Caco-2 (cell line): ENCODE measurements at regions not wholly inside any gene's neighbourhood (a gene's known extent, or its start where the extent isn't known, plus 50 kb on each side); places are given as distances from the start of the nearest gene placed in this dataset.
"Not testable (repeated sequence)": the region's sequence is repeated elsewhere in the genome, so short reads cannot be mapped to it uniquely, and the experiment has no call there.

Experiments
- BruUV-seq: library from RNA; stranded (reverse); fragments of 400-500 nt; replicated peaks from 2 replicates; lab custom pipeline; 2021; lab: Mats Ljungman, UMichigan
- CTCF ChIA-PET: fragments of 300-600 bp; sonication (Branson Sonifier 250); formaldehyde crosslinking; loops from one replicate; lab custom pipeline; 2022; ENCODE audit warnings: antibody characterized with exemption; lab: Charles Lee
- POLR2A ChIA-PET: fragments of 300-600 bp; sonication (Branson Sonifier 250); formaldehyde crosslinking; loops from one replicate; lab custom pipeline; 2022; ENCODE audit warnings: antibody characterized with exemption; lab: Charles Lee
- DNase-seq, 2 experiments: peaks; one replicate each; pipeline versions ENCODE4 v3.0.0 to v3.0.0-alpha.2; 2020 to 2022
- H3K27me3 ChIP-seq: replicated peaks from 2 replicates; pipeline ENCODE4 v1.6.0; 2011; ENCODE audit warnings: low read length; ENCODE audit not compliant: control insufficient read depth, insufficient read depth
- H3K36me3 ChIP-seq: 2 replicates; pipeline ENCODE4 v1.5.1; 2011; ENCODE audit warnings: low read length; ENCODE audit not compliant: control insufficient read depth, insufficient read depth
- H3K4me1 ChIP-seq: fragments of 250-450 bp; sonication (Bioruptor Pico); 2 replicates; pipeline ENCODE4 v1.5.1; 2020; ENCODE audit warnings: mild to moderate bottlenecking
- H3K4me3 ChIP-seq: 2 replicates; pipeline ENCODE4 v1.5.1; 2011; ENCODE audit warnings: low read depth, mild to moderate bottlenecking, control low read depth, low read length
- H3K9me3 ChIP-seq: fragments of 250-450 bp; sonication (Bioruptor Pico); 2 replicates; pipeline ENCODE4 v1.5.1; 2020; ENCODE audit warnings: mild to moderate bottlenecking, moderate library complexity
- H3K27ac Mint-ChIP-seq: one replicate; pipeline ENCODE4 v1.8.0; 2022; ENCODE audit warnings: mixed read lengths; ENCODE audit not compliant: unreplicated experiment
- H3K27me3 Mint-ChIP-seq: one replicate; pipeline ENCODE4 v1.8.0; 2022; ENCODE audit warnings: mixed read lengths; ENCODE audit not compliant: insufficient read depth, unreplicated experiment
- H3K36me3 Mint-ChIP-seq: one replicate; pipeline ENCODE4 v1.8.0; 2022; ENCODE audit warnings: mild to moderate bottlenecking, mixed read lengths; ENCODE audit not compliant: insufficient read depth, unreplicated experiment
- H3K4me1 Mint-ChIP-seq: one replicate; pipeline ENCODE4 v1.8.0; 2022; ENCODE audit warnings: low read depth, mixed read lengths; ENCODE audit not compliant: unreplicated experiment
- H3K4me3 Mint-ChIP-seq: one replicate; pipeline ENCODE4 v1.8.0; 2022; ENCODE audit warnings: mild to moderate bottlenecking, moderate library complexity, mixed read lengths; ENCODE audit not compliant: unreplicated experiment
- H3K9me3 Mint-ChIP-seq: one replicate; pipeline ENCODE4 v1.8.0; 2022; ENCODE audit warnings: mixed read lengths; ENCODE audit not compliant: unreplicated experiment
- intact Hi-C: fragments of 100-400 bp; cut with micrococcal nuclease; formaldehyde crosslinking; loops from one replicate; pipeline ENCODE4 v1.10.0; 2022; ENCODE audit not compliant: unreplicated experiment
- TF ChIP-seq, protein P1 (sequence below), 2 experiments: fragments of 200-600 bp in 1 of 2; IDR thresholded peaks; 1 replicate in 1 of 2; 2 replicates in 1 of 2; pipeline versions ENCODE4 v1.5.1 to v1.8.0; 2011 to 2022; ENCODE audit warnings: antibody characterized with exemption in 1 of 2, control low read depth in 1 of 2, inconsistent platforms in 1 of 2, low read depth in 1 of 2, low read length in 1 of 2, mild to moderate bottlenecking in 1 of 2, moderate library complexity in 1 of 2; ENCODE audit not compliant: insufficient read depth in 1 of 2, severe bottlenecking in 1 of 2, unreplicated experiment in 1 of 2

GRCh38 chrX:30997411-30997810 is 74.4 kb downstream of the FTHL17 start:
- Histone ChIP-seq H3K36me3 (no peaks in the 10 kb centered on the region), H3K4me1 (no peaks in the 10 kb centered on the region), H3K27me3 (no peaks in the 10 kb centered on the region), H3K4me3 (no peak overlapping the region), H3K9me3 (no peaks in the 10 kb centered on the region)
- no peaks in the 10 kb centered on the region for H3K27me3 Mint-ChIP-seq
- ChIA-PET POLR2A (no interaction called here), CTCF (no interaction called here)
- no peaks in the 10 kb centered on the region for H3K36me3 Mint-ChIP-seq
- no peak for DNase-seq
- BruUV-seq: no TSS peak
- H3K4me1 Mint-ChIP-seq: no peaks in the 10 kb centered on the region
- H3K27ac Mint-ChIP-seq: no peak overlapping the region
- intact Hi-C loops: no loop called here
- no peak overlapping the region for H3K4me3 Mint-ChIP-seq
- H3K9me3 Mint-ChIP-seq: no peaks in the 10 kb centered on the region
- TF ChIP-seq, protein P1, sequence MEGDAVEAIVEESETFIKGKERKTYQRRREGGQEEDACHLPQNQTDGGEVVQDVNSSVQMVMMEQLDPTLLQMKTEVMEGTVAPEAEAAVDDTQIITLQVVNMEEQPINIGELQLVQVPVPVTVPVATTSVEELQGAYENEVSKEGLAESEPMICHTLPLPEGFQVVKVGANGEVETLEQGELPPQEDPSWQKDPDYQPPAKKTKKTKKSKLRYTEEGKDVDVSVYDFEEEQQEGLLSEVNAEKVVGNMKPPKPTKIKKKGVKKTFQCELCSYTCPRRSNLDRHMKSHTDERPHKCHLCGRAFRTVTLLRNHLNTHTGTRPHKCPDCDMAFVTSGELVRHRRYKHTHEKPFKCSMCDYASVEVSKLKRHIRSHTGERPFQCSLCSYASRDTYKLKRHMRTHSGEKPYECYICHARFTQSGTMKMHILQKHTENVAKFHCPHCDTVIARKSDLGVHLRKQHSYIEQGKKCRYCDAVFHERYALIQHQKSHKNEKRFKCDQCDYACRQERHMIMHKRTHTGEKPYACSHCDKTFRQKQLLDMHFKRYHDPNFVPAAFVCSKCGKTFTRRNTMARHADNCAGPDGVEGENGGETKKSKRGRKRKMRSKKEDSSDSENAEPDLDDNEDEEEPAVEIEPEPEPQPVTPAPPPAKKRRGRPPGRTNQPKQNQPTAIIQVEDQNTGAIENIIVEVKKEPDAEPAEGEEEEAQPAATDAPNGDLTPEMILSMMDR (IDR thresholded peaks at IDR 0.05; ENCODE audit: insufficient read depth in 1 of 2, low read depth in 1 of 2, low read length in 1 of 2, severe bottlenecking in 1 of 2, unreplicated experiment in 1 of 2): no peak

DNA sequence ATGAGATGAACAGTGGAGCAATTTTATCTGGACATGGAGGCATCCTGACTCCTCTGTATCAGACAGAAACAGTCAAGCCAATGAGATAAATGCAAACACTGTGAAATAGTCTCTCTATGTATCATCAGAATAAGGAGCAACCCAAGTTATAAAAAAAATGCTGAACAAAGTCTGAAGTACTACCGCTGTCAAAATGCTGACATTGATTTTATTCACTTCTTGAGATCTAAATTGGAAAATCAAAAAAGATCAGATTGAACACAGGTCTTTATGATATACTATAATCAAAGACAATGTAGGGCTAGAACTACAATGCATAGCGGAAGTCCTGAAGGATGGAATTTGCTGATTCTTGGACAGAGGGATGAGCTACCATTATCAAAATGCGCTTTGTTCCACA is 76.1 kb downstream of the FTHL17 start:
- intact Hi-C loops: no loop called here
- Mint-ChIP-seq H3K27me3 (no peaks in the 10 kb centered on the region), H3K4me1 (no peaks in the 10 kb centered on the region), H3K4me3 (no peak overlapping the region), H3K27ac (no peak overlapping the region), H3K36me3 (no peaks in the 10 kb centered on the region), H3K9me3 (no peaks in the 10 kb centered on the region)
- DNase-seq: no peak
- TF ChIP-seq, protein P1 (IDR thresholded peaks at IDR 0.05; ENCODE audit: insufficient read depth in 1 of 2, low read depth in 1 of 2, low read length in 1 of 2, severe bottlenecking in 1 of 2, unreplicated experiment in 1 of 2): no peak
- ChIA-PET CTCF (no interaction called here), POLR2A (no interaction called here)
- Histone ChIP-seq H3K4me3 (no peak overlapping the region), H3K27me3 (no peaks in the 10 kb centered on the region), H3K9me3 (no peaks in the 10 kb centered on the region), H3K36me3 (no peaks in the 10 kb centered on the region), H3K4me1 (no peaks in the 10 kb centered on the region)
- no TSS peak for BruUV-seq

DNA sequence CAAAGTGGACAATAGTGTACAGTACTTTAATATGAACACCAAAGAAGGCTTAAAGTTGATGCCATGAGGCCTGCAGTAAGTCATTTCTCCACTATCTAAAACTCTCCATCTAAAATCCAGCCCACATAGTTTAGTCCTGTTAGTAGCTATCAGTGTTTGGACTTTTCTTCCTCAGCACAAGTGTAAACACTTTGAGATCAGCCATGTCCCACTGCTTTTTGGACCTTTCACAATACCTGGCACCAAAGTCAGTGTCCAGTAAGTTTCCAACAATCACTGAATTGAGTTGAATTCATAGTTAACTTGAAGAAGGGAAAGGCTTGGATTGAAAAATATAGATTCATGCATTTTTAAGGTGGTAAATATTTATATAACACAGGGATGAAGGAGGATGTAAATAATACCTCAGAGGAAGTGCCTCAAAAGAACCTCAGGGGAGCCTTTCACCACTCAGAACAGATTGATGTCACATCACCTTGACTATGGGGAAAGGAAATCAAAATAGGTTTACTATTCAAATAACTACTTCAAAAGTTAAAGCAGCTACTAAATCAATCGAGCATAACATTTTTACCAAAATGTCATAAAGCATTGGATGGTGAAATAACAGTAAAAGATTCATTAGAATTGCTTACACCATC is 76.7 kb downstream of the FTHL17 start:
- H3K36me3 Mint-ChIP-seq: no peaks in the 10 kb centered on the region
- H3K36me3 ChIP-seq: no peaks in the 10 kb centered on the region
- no peaks in the 10 kb centered on the region for H3K27me3 Mint-ChIP-seq
- H3K9me3 ChIP-seq: no peaks in the 10 kb centered on the region
- intact Hi-C loops: no loop called here
- BruUV-seq: no TSS peak
- ChIA-PET CTCF (no interaction called here), POLR2A (no interaction called here)
- no peaks in the 10 kb centered on the region for H3K4me1 ChIP-seq
- H3K4me3 Mint-ChIP-seq: no peak overlapping the region
- H3K27ac Mint-ChIP-seq: no peak overlapping the region
- no peaks in the 10 kb centered on the region for H3K27me3 ChIP-seq
- no peak for DNase-seq
- H3K4me3 ChIP-seq: no peak overlapping the region
- TF ChIP-seq, protein P1 (IDR thresholded peaks at IDR 0.05; ENCODE audit: insufficient read depth in 1 of 2, low read depth in 1 of 2, low read length in 1 of 2, severe bottlenecking in 1 of 2, unreplicated experiment in 1 of 2): no peak
- no peaks in the 10 kb centered on the region for H3K9me3 Mint-ChIP-seq
- no peaks in the 10 kb centered on the region for H3K4me1 Mint-ChIP-seq

GRCh38 chrX:30994018-30994417 is 77.8 kb downstream of the FTHL17 start:
- H3K27me3 Mint-ChIP-seq, H3K4me1 ChIP-seq, H3K36me3 ChIP-seq, BruUV-seq, H3K4me1 Mint-ChIP-seq, DNase-seq, H3K27me3 ChIP-seq, H3K4me3 Mint-ChIP-seq, H3K27ac Mint-ChIP-seq, H3K9me3 Mint-ChIP-seq, H3K4me3 ChIP-seq, CTCF ChIA-PET, H3K36me3 Mint-ChIP-seq, POLR2A ChIA-PET, H3K9me3 ChIP-seq, intact Hi-C loops: not testable (repeated sequence)
